Endodermal cell (in vitro differentiated cells): ENCODE measurements at regions not wholly inside any gene's neighbourhood (a gene's known extent, or its start where the extent isn't known, plus 50 kb on each side); places are given as distances from the start of the nearest gene placed in this dataset.

Source experiments
- DNase-seq: peaks from one replicate; pipeline ENCODE4 v3.0.0-alpha.2; 2017
- H3K27ac ChIP-seq: 2 replicates; pipeline ENCODE4 v1.5.1; 2013; ENCODE audit warnings: mild to moderate bottlenecking, low read depth, low read length, moderate library complexity
- H3K27me3 ChIP-seq: 2 replicates; pipeline ENCODE4 v1.6.1; 2013; ENCODE audit warnings: mild to moderate bottlenecking, low read length, moderate library complexity; ENCODE audit not compliant: insufficient read depth, control insufficient read depth, poor library complexity, severe bottlenecking
- H3K36me3 ChIP-seq: 2 replicates; pipeline ENCODE4 v1.7.0; 2013; ENCODE audit warnings: mild to moderate bottlenecking, low read length, moderate library complexity; ENCODE audit not compliant: control insufficient read depth, insufficient read depth
- H3K4me1 ChIP-seq: one replicate; pipeline ENCODE4 v1.7.0; 2013; ENCODE audit warnings: low read length; ENCODE audit not compliant: control insufficient read depth, insufficient read depth
- H3K4me3 ChIP-seq: 2 replicates; pipeline ENCODE4 v1.5.1; 2013; ENCODE audit warnings: mild to moderate bottlenecking, low read length, moderate library complexity
- H3K9ac ChIP-seq: 2 replicates; pipeline ENCODE4 v1.6.1; 2013; ENCODE audit warnings: mild to moderate bottlenecking, low read length, moderate library complexity; ENCODE audit not compliant: poor library complexity, severe bottlenecking; ENCODE audit errors: extremely low read depth
- H3K9me3 ChIP-seq: 2 replicates; pipeline ENCODE4 v1.6.1; 2013; ENCODE audit warnings: mild to moderate bottlenecking, low read length, moderate library complexity; ENCODE audit not compliant: control insufficient read depth
- H3K27ac Mint-ChIP-seq: 2 replicates; pipeline ENCODE4 v1.8.0; 2020; ENCODE audit warnings: mixed read lengths
- H3K27me3 Mint-ChIP-seq: 2 replicates; pipeline ENCODE4 v1.8.0; 2021; ENCODE audit warnings: mild to moderate bottlenecking, mixed read lengths; ENCODE audit not compliant: insufficient read depth
- H3K36me3 Mint-ChIP-seq: 2 replicates; pipeline ENCODE4 v1.8.0; 2020; ENCODE audit warnings: low read depth, mixed read lengths
- H3K4me1 Mint-ChIP-seq: 2 replicates; pipeline ENCODE4 v1.8.0; 2020; ENCODE audit warnings: mixed read lengths
- H3K4me3 Mint-ChIP-seq: 2 replicates; pipeline ENCODE4 v1.8.0; 2020; ENCODE audit warnings: mild to moderate bottlenecking, moderate library complexity, mixed read lengths
- H3K9me3 Mint-ChIP-seq: 2 replicates; pipeline ENCODE4 v1.8.0; 2020; ENCODE audit warnings: mild to moderate bottlenecking, mixed read lengths
- WGBS, 2 experiments: methylation state at CpG; one replicate each; pipeline versions ENCODE4 v1.1.5 to v1.1.7; 2013; ENCODE audit warnings: missing lambda C conversion rate in 2 of 2, mixed read lengths in 1 of 2; ENCODE audit not compliant: insufficient coverage in 1 of 2, insufficient read length in 1 of 2; 5-methylcytosine and 5-hydroxymethylcytosine counted together
- TF ChIP-seq, protein P1 (sequence below): fragments of 200-600 bp; sonication (generic); conservative IDR thresholded peaks from 2 replicates; pipeline ENCODE4 v1.5.0; 2021; ENCODE audit warnings: antibody characterized with exemption, mild to moderate bottlenecking

DNA sequence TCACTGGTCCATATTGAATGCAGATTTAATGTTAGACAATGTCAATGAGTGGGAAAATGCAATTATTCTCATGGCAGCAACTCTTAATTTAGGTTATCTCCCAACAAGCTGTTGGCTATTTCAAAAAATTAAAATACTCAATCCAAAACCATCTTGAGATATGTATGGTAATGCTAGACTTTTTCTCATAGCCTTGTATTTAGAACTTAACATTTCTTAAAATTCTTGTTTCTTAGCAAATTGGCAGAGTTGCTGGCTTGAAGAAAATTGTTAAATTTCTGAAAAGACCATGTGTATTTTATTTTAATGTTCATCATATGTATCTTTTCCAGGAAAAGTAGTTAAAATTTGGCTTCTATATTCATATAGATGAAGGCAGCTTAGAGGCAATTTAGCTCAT is 1355.1 kb downstream of the PCDH9 start:
- Mint-ChIP-seq H3K4me1 (no peaks in the 10 kb centered on the region), H3K27me3 (no peaks in the 10 kb centered on the region), H3K4me3 (no peak overlapping the region), H3K27ac (no peak overlapping the region), H3K9me3 (no peaks in the 10 kb centered on the region), H3K36me3 (no peaks in the 10 kb centered on the region)
- H3K4me1 ChIP-seq = no peaks in the 10 kb centered on the region
- H3K4me3 ChIP-seq = no peak overlapping the region
- H3K9me3 ChIP-seq = no peaks in the 10 kb centered on the region
- H3K9ac ChIP-seq = no peak overlapping the region
- no peak for DNase-seq
- H3K27ac ChIP-seq = no peak overlapping the region
- TF ChIP-seq, protein P1, sequence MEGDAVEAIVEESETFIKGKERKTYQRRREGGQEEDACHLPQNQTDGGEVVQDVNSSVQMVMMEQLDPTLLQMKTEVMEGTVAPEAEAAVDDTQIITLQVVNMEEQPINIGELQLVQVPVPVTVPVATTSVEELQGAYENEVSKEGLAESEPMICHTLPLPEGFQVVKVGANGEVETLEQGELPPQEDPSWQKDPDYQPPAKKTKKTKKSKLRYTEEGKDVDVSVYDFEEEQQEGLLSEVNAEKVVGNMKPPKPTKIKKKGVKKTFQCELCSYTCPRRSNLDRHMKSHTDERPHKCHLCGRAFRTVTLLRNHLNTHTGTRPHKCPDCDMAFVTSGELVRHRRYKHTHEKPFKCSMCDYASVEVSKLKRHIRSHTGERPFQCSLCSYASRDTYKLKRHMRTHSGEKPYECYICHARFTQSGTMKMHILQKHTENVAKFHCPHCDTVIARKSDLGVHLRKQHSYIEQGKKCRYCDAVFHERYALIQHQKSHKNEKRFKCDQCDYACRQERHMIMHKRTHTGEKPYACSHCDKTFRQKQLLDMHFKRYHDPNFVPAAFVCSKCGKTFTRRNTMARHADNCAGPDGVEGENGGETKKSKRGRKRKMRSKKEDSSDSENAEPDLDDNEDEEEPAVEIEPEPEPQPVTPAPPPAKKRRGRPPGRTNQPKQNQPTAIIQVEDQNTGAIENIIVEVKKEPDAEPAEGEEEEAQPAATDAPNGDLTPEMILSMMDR = no peak
- no peaks in the 10 kb centered on the region for H3K36me3 ChIP-seq
- no peaks in the 10 kb centered on the region for H3K27me3 ChIP-seq

- Mint-ChIP-seq H3K36me3 (no peaks in the 10 kb centered on the region), H3K4me1 (no peaks in the 10 kb centered on the region), H3K27ac (no peak overlapping the region), H3K27me3 (no peaks in the 10 kb centered on the region), H3K4me3 (no peak overlapping the region), H3K9me3 (no peaks in the 10 kb centered on the region)
- no peaks in the 10 kb centered on the region for H3K9me3 ChIP-seq
- H3K9ac ChIP-seq = no peak overlapping the region
- H3K4me3 ChIP-seq = no peak overlapping the region
- H3K4me1 ChIP-seq = no peaks in the 10 kb centered on the region
- no peak overlapping the region for H3K27ac ChIP-seq
- H3K27me3 ChIP-seq = peaks cover 11% of the 10 kb centered on the region
- no peaks in the 10 kb centered on the region for H3K36me3 ChIP-seq
- TF ChIP-seq, protein P1 = no peak
- DNase-seq = no peak
Observed at GRCh38 chr13:65872448-65872847, 1357.7 kb downstream of the PCDH9 start.

DNA sequence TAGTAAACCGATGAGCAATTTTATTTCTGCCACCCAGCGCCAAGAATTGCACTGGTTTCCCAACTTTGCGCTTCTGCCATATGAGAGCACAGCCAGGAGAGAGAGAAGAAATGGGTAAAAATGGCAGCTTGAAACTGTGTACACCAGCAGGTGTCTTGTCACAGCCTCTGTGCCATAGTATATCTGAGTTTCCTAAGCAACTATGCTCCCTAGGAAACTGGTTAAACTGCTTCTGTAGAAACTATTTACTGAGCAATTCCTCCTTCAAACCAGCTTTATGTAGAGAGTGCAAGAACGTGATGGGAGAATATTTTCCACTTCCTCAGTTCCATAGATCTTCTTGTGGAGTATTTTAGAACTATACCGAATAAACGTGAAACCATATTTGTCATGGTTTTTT is 1361.3 kb downstream of the PCDH9 start:
- TF ChIP-seq, protein P1 = no peak
- no peak for DNase-seq
- Mint-ChIP-seq H3K36me3 (no peaks in the 10 kb centered on the region), H3K4me3 (no peak overlapping the region), H3K27ac (no peak overlapping the region), H3K27me3 (peaks cover 9% of the 10 kb centered on the region), H3K4me1 (no peaks in the 10 kb centered on the region), H3K9me3 (no peaks in the 10 kb centered on the region)
- H3K27me3 ChIP-seq = peaks cover 24% of the 10 kb centered on the region
- no peaks in the 10 kb centered on the region for H3K36me3 ChIP-seq
- no peaks in the 10 kb centered on the region for H3K9me3 ChIP-seq
- no peak overlapping the region for H3K4me3 ChIP-seq
- no peaks in the 10 kb centered on the region for H3K4me1 ChIP-seq
- no peak overlapping the region for H3K27ac ChIP-seq
- 76% methylated on average over 6 of the region's 6 CpGs; no CpG with 5 or more reads in 1 of the 2 experiments for WGBS, 2 experiments
- H3K9ac ChIP-seq = no peak overlapping the region
